Suprapubic skin (tissue), 3 donors: ENCODE measurements at regions not wholly inside any gene's neighbourhood (a gene's known extent, or its start where the extent isn't known, plus 50 kb on each side); places are given as distances from the start of the nearest gene placed in this dataset.
A peak's percentile ranks its signal among the peaks of the same experiment; 100 is the strongest.

Experiments
- EP300 ChIP-seq: sonication (generic); formaldehyde crosslinking; IDR thresholded peaks from one replicate; pipeline ENCODE4 v1.6.1; 2017; ENCODE audit warnings: antibody characterized with exemption
- POLR2A ChIP-seq, 2 donors: fragments of 450-650 bp; IDR thresholded peaks; one replicate each; pipeline ENCODE4 v1.6.1; 2017; ENCODE audit warnings: antibody characterized with exemption in 2 of 2, mild to moderate bottlenecking in 2 of 2, moderate library complexity in 2 of 2
- TF ChIP-seq, protein P1 (sequence below), 2 donors: fragments of 200-600 bp in 1 of 2; fragments of 450-650 bp in 1 of 2; sonication (generic) in 1 of 2; IDR thresholded peaks; one replicate each; pipeline ENCODE4 v1.5.1; 2016 to 2019; ENCODE audit warnings: antibody characterized with exemption in 2 of 2, mild to moderate bottlenecking in 1 of 2, moderate library complexity in 1 of 2

DNA sequence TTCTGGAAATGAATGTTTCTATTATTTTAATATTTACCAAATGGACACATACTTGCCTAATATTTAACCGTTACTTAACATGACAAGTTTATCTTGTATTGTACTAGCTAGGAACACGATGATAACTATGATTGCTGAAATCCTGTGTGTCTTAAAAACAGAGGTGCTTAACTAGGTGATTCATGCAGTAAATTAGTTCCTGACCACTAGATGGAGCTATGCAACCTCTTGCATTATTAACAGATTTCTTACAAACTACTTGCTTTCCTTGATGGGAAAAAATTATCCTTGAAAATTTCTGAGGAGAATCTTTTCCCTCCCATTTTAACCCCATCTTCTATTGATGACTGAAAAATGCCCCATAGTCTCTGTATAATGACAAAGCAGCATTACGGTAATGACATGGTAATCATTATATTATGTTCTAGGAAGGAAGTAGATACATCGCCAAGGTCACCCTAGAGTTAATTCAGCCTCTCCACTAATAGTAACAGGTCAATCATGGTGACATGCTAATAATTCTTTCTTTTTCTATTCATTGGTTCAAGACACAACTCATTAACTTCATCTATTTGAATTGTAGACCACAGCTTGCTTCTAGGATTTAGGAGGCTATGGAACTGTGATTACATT, 844.2 kb downstream of the RAPGEF2 start:
- TF ChIP-seq EP300 (no peak), POLR2A (IDR thresholded peaks at IDR 0.05) (no peak)
- TF ChIP-seq, protein P1, sequence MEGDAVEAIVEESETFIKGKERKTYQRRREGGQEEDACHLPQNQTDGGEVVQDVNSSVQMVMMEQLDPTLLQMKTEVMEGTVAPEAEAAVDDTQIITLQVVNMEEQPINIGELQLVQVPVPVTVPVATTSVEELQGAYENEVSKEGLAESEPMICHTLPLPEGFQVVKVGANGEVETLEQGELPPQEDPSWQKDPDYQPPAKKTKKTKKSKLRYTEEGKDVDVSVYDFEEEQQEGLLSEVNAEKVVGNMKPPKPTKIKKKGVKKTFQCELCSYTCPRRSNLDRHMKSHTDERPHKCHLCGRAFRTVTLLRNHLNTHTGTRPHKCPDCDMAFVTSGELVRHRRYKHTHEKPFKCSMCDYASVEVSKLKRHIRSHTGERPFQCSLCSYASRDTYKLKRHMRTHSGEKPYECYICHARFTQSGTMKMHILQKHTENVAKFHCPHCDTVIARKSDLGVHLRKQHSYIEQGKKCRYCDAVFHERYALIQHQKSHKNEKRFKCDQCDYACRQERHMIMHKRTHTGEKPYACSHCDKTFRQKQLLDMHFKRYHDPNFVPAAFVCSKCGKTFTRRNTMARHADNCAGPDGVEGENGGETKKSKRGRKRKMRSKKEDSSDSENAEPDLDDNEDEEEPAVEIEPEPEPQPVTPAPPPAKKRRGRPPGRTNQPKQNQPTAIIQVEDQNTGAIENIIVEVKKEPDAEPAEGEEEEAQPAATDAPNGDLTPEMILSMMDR (IDR thresholded peaks at IDR 0.05): peak in 1 of 2 donors; percentile 49
